ENCODE measurements at regions not wholly inside any gene's neighbourhood (a gene's known extent, or its start where the extent isn't known, plus 50 kb on each side); places are given as distances from the start of the nearest gene placed in this dataset.

DNA sequence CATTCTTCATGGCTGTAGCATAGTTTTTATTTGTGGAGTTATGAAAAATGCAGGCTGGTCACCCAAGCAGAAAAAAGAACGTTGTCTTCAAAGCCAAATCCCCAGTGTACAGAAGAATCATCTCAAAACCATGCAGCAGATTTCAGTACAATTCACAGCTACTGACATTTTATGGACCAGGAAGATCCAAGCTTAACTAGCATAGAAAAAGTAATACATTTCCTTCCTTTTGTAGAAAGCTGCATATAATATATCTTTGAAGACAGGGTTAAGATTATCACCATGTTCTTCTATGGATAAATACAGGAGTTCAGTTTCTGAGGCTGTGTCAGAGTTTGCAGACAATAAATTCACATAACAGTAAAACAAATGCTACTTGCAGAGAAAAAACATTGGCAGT, 1054.8 kb upstream of the C9orf72 start:
- no peaks in the 10 kb centered on the region for H3K36me3 ChIP-seq (ENCODE audit: control insufficient read depth in 1 of 2, insufficient read depth in 2 of 2, low read depth in 1 of 2, low read length in 2 of 2)

DNA sequence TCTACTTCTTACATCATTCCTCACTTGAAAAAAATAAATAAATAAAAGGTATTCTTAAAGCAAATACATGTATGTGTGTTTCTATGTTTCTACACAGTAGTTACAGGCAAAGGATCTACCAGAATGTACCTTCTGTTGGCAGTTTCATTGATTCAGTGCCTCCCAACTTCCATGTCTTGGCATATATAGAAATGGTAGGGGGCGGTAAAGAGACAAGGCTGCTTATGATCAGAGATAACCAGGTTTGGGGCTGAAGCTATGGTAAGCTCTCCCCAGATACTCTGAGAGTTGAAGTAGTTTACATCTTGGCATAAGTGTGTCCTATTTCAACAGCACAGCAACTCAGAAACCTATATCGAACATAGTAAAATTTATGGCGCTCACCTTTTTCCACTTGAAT, 1075.4 kb upstream of the C9orf72 start:
- Histone ChIP-seq H4K8ac (ENCODE audit: low read length) (no peak overlapping the region), H3K4me1 (ENCODE audit: control insufficient read depth, insufficient read depth, low read depth, low read length) (no peaks in the 10 kb centered on the region), H3K27me3 (ENCODE audit: control insufficient read depth in 1 of 2, insufficient read depth in 1 of 2, low read length in 2 of 2) (no peaks in the 10 kb centered on the region), H4K91ac (ENCODE audit: low read length) (no peak overlapping the region), H2AK5ac (ENCODE audit: low read length, severe bottlenecking) (no peak overlapping the region), H2AFZ (ENCODE audit: low read depth, low read length) (no peak overlapping the region), H3K27ac (ENCODE audit: low read length, poor library complexity, severe bottlenecking) (no peak overlapping the region), H3K9ac (ENCODE audit: low read length) (no peak overlapping the region), H2BK12ac (ENCODE audit: low read length in 2 of 2) (no peak overlapping the region), H3K23ac (ENCODE audit: low read length in 2 of 2) (no peak overlapping the region), H3K79me1 (replicated peaks; ENCODE audit: low read length, poor library complexity, severe bottlenecking) (no peaks in the 10 kb centered on the region), H3K4me2 (ENCODE audit: low read length, poor library complexity, severe bottlenecking) (no peak overlapping the region), H2BK15ac (ENCODE audit: low read depth, poor library complexity, severe bottlenecking) (no peak overlapping the region), H3K18ac (ENCODE audit: low read depth in 1 of 2, low read length in 2 of 2) (no peak overlapping the region), H3K14ac (ENCODE audit: low read length in 2 of 2) (no peak overlapping the region), H3K4me3 (ENCODE audit: insufficient read depth in 1 of 2, low read depth in 1 of 2, low read length in 2 of 2) (no peak overlapping the region), H3K4ac (ENCODE audit: low read depth in 1 of 2, low read length in 2 of 2) (no peak overlapping the region), H3K36me3 (ENCODE audit: control insufficient read depth in 1 of 2, insufficient read depth in 2 of 2, low read depth in 1 of 2, low read length in 2 of 2) (no peaks in the 10 kb centered on the region), H2BK120ac (ENCODE audit: low read depth, low read length) (no peak overlapping the region), H3K9me3 (ENCODE audit: control insufficient read depth, low read length) (no peaks in the 10 kb centered on the region), H2BK5ac (ENCODE audit: low read depth, low read length, poor library complexity, severe bottlenecking) (no peak overlapping the region)
- WGBS: no CpG with 5 or more reads among the region's 3 CpGs
- no peak for DNase-seq

More for the DNA sequence above, 1054.8 kb upstream of the C9orf72 start:
- peaks cover 4% of the 10 kb centered on the region for H3K9me3 ChIP-seq (ENCODE audit: control insufficient read depth, low read length)
- H2BK12ac ChIP-seq (ENCODE audit: low read length in 2 of 2): no peak overlapping the region
- H3K4me1 ChIP-seq (ENCODE audit: control insufficient read depth, insufficient read depth, low read depth, low read length): no peaks in the 10 kb centered on the region
- H2AFZ ChIP-seq (ENCODE audit: low read depth, low read length): no peak overlapping the region
- H3K27ac ChIP-seq (ENCODE audit: low read length, poor library complexity, severe bottlenecking): no peak overlapping the region
- no peak for DNase-seq
- H2AK5ac ChIP-seq (ENCODE audit: low read length, severe bottlenecking): no peak overlapping the region
- H2BK120ac ChIP-seq (ENCODE audit: low read depth, low read length): no peak overlapping the region
- H4K8ac ChIP-seq (ENCODE audit: low read length): no peak overlapping the region
- no peak overlapping the region for H3K9ac ChIP-seq (ENCODE audit: low read length)
- no peak overlapping the region for H3K4ac ChIP-seq (ENCODE audit: low read depth in 1 of 2, low read length in 2 of 2)
- no peaks in the 10 kb centered on the region for H3K27me3 ChIP-seq (ENCODE audit: control insufficient read depth in 1 of 2, insufficient read depth in 1 of 2, low read length in 2 of 2)
- no peak overlapping the region for H3K4me2 ChIP-seq (ENCODE audit: low read length, poor library complexity, severe bottlenecking)
- no peak overlapping the region for H3K23ac ChIP-seq (ENCODE audit: low read length in 2 of 2)
- no peak overlapping the region for H2BK5ac ChIP-seq (ENCODE audit: low read depth, low read length, poor library complexity, severe bottlenecking)
- H2BK15ac ChIP-seq (ENCODE audit: low read depth, poor library complexity, severe bottlenecking): no peak overlapping the region
- H4K91ac ChIP-seq (ENCODE audit: low read length): no peak overlapping the region
- no peak overlapping the region for H3K4me3 ChIP-seq (ENCODE audit: insufficient read depth in 1 of 2, low read depth in 1 of 2, low read length in 2 of 2)
- no peak overlapping the region for H3K18ac ChIP-seq (ENCODE audit: low read depth in 1 of 2, low read length in 2 of 2)
- 86% methylated on average over 1 of the region's 1 CpG for WGBS
- no peak overlapping the region for H3K14ac ChIP-seq (ENCODE audit: low read length in 2 of 2)
- no peaks in the 10 kb centered on the region for H3K79me1 ChIP-seq (replicated peaks; ENCODE audit: low read length, poor library complexity, severe bottlenecking)

DNA sequence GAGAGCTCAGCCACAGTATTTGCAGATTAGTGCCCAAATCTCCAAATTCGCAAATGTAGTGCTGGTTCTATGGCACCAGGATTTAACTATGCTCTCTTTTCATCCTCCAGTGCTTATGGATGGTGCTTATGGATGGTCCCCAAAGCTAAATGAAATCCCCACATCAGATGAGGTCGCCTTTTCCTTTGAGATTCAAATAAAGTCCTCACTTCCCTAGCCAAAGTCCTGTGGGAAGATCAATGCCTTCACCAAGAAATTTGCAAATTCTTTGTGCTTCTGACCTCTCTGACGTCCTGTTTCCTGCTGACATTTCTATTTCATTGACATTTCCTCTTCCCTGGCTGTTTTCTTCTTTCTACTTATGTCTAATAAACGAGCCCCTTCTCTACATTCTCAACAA, 1077.0 kb upstream of the C9orf72 start:
- Histone ChIP-seq H2BK12ac (ENCODE audit: low read length in 2 of 2) (no peak overlapping the region), H2AFZ (ENCODE audit: low read depth, low read length) (no peak overlapping the region), H3K18ac (ENCODE audit: low read depth in 1 of 2, low read length in 2 of 2) (peak overlapping the region in 1 of 2 experiments; percentile 43), H3K14ac (ENCODE audit: low read length in 2 of 2) (no peak overlapping the region), H3K27ac (ENCODE audit: low read length, poor library complexity, severe bottlenecking) (no peak overlapping the region), H3K36me3 (ENCODE audit: control insufficient read depth in 1 of 2, insufficient read depth in 2 of 2, low read depth in 1 of 2, low read length in 2 of 2) (no peaks in the 10 kb centered on the region), H3K4me2 (ENCODE audit: low read length, poor library complexity, severe bottlenecking) (no peak overlapping the region), H2AK5ac (ENCODE audit: low read length, severe bottlenecking) (no peak overlapping the region), H3K27me3 (ENCODE audit: control insufficient read depth in 1 of 2, insufficient read depth in 1 of 2, low read length in 2 of 2) (no peaks in the 10 kb centered on the region), H3K9me3 (ENCODE audit: control insufficient read depth, low read length) (no peaks in the 10 kb centered on the region), H2BK120ac (ENCODE audit: low read depth, low read length) (no peak overlapping the region), H2BK5ac (ENCODE audit: low read depth, low read length, poor library complexity, severe bottlenecking) (no peak overlapping the region), H3K23ac (ENCODE audit: low read length in 2 of 2) (no peak overlapping the region), H3K4ac (ENCODE audit: low read depth in 1 of 2, low read length in 2 of 2) (no peak overlapping the region), H3K4me1 (ENCODE audit: control insufficient read depth, insufficient read depth, low read depth, low read length) (no peaks in the 10 kb centered on the region), H4K91ac (ENCODE audit: low read length) (no peak overlapping the region), H4K8ac (ENCODE audit: low read length) (no peak overlapping the region), H3K9ac (ENCODE audit: low read length) (no peak overlapping the region), H2BK15ac (ENCODE audit: low read depth, poor library complexity, severe bottlenecking) (no peak overlapping the region), H3K79me1 (replicated peaks; ENCODE audit: low read length, poor library complexity, severe bottlenecking) (no peaks in the 10 kb centered on the region), H3K4me3 (ENCODE audit: insufficient read depth in 1 of 2, low read depth in 1 of 2, low read length in 2 of 2) (no peak overlapping the region)
- no peak for DNase-seq
- 56% methylated on average over 3 of the region's 4 CpGs for WGBS

DNA sequence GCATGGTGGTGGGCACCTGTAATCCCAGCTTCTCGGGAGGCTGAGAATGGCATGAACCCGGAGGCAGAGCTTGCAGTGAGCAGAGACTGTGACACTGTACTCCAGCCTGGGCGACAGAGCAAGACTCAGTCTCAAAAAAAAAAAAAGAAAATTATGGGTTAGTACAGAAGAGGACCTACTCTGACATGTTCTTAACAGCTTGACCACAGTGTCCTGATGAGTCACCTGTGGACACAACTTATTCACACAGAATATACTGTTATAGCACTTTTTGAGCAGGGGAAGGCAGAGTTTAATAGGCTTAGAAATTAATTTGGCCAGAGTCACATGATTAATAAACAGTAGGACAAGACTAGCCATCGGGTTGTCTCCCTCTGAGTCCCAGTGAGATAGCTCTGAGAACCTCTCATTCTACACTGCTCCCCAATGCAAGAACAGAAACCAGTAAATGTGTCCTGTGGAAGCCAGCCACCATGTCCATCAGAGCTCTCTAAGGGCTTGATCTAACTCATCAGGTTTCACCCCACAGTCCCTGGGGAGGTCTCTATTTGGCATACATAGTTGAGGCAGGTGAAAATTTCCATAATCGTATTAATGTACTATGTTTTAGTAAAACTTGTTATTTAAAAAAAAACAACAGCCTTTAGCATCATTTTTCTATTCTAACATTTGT, 1077.9 kb upstream of the C9orf72 start:
- WGBS: 95% methylated on average over 3 of the region's 5 CpGs
- H2AFZ ChIP-seq (ENCODE audit: low read depth, low read length): no peak overlapping the region

More for the DNA sequence above, 1077.9 kb upstream of the C9orf72 start:
- no peak overlapping the region for H3K4ac ChIP-seq (ENCODE audit: low read depth in 1 of 2, low read length in 2 of 2)
- no peak overlapping the region for H3K14ac ChIP-seq (ENCODE audit: low read length in 2 of 2)
- H3K79me1 ChIP-seq (replicated peaks; ENCODE audit: low read length, poor library complexity, severe bottlenecking): no peaks in the 10 kb centered on the region
- H3K4me3 ChIP-seq (ENCODE audit: insufficient read depth in 1 of 2, low read depth in 1 of 2, low read length in 2 of 2): no peak overlapping the region
- H4K8ac ChIP-seq (ENCODE audit: low read length): no peak overlapping the region
- no peak overlapping the region for H2BK15ac ChIP-seq (ENCODE audit: low read depth, poor library complexity, severe bottlenecking)
- no peaks in the 10 kb centered on the region for H3K36me3 ChIP-seq (ENCODE audit: control insufficient read depth in 1 of 2, insufficient read depth in 2 of 2, low read depth in 1 of 2, low read length in 2 of 2)
- H2BK120ac ChIP-seq (ENCODE audit: low read depth, low read length): no peak overlapping the region
- H3K27ac ChIP-seq (ENCODE audit: low read length, poor library complexity, severe bottlenecking): no peak overlapping the region
- H3K4me1 ChIP-seq (ENCODE audit: control insufficient read depth, insufficient read depth, low read depth, low read length): no peaks in the 10 kb centered on the region
- DNase-seq: no peak
- no peak overlapping the region for H2BK5ac ChIP-seq (ENCODE audit: low read depth, low read length, poor library complexity, severe bottlenecking)
- no peak overlapping the region for H3K9ac ChIP-seq (ENCODE audit: low read length)
- no peak overlapping the region for H3K4me2 ChIP-seq (ENCODE audit: low read length, poor library complexity, severe bottlenecking)
- no peak overlapping the region for H3K18ac ChIP-seq (ENCODE audit: low read depth in 1 of 2, low read length in 2 of 2)
- H2AK5ac ChIP-seq (ENCODE audit: low read length, severe bottlenecking): no peak overlapping the region
- no peak overlapping the region for H2BK12ac ChIP-seq (ENCODE audit: low read length in 2 of 2)
- no peak overlapping the region for H3K23ac ChIP-seq (ENCODE audit: low read length in 2 of 2)
- H3K9me3 ChIP-seq (ENCODE audit: control insufficient read depth, low read length): no peaks in the 10 kb centered on the region
- H3K27me3 ChIP-seq (ENCODE audit: control insufficient read depth in 1 of 2, insufficient read depth in 1 of 2, low read length in 2 of 2): no peaks in the 10 kb centered on the region
- no peak overlapping the region for H4K91ac ChIP-seq (ENCODE audit: low read length)
